ENCODE measurements at regions not wholly inside any gene's neighbourhood (a gene's known extent, or its start where the extent isn't known, plus 50 kb on each side); places are given as distances from the start of the nearest gene placed in this dataset.

GRCh38 chr11:129747071-129747470 is 68.6 kb upstream of the TMEM45B start:
- TF ChIP-seq, protein P1, sequence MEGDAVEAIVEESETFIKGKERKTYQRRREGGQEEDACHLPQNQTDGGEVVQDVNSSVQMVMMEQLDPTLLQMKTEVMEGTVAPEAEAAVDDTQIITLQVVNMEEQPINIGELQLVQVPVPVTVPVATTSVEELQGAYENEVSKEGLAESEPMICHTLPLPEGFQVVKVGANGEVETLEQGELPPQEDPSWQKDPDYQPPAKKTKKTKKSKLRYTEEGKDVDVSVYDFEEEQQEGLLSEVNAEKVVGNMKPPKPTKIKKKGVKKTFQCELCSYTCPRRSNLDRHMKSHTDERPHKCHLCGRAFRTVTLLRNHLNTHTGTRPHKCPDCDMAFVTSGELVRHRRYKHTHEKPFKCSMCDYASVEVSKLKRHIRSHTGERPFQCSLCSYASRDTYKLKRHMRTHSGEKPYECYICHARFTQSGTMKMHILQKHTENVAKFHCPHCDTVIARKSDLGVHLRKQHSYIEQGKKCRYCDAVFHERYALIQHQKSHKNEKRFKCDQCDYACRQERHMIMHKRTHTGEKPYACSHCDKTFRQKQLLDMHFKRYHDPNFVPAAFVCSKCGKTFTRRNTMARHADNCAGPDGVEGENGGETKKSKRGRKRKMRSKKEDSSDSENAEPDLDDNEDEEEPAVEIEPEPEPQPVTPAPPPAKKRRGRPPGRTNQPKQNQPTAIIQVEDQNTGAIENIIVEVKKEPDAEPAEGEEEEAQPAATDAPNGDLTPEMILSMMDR (IDR thresholded peaks at IDR 0.05) = no peak
- no peak for TF ChIP-seq POLR2A (IDR thresholded peaks at IDR 0.05)

Measured in tibial nerve (tissue), 3 donors.